ENCODE measurements at regions not wholly inside any gene's neighbourhood (a gene's known extent, or its start where the extent isn't known, plus 50 kb on each side); places are given as distances from the start of the nearest gene placed in this dataset.
A peak's percentile ranks its signal among the peaks of the same experiment; 100 is the strongest.

DNA sequence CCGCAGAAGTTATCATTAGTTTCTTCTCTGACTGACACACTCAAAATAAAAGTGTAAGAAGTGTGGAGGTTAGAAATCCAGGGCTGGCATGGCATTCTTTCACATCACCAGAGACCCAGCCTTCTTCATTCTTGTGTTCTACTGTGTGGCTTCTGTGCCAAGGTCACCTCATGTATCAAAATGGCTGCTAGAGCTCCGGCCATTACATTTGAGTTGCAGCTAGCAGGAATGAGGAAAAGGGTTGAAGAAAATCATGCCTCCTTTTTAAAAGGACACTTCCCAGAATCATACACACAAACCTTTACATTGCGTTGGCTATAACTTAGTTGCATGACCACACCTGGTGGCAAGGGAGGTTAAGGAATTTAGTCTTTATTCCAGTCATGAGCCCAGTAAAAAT, 345.6 kb upstream of the PROK2 start:
- Mint-ChIP-seq H3K4me3 (no peak overlapping the region), H3K36me3 (ENCODE audit: insufficient read depth) (no peaks in the 10 kb centered on the region), H3K9me3 (no peaks in the 10 kb centered on the region), H3K4me1 (ENCODE audit: low read depth) (peaks cover 17% of the 10 kb centered on the region), H3K27me3 (ENCODE audit: low read depth) (peaks cover 1% of the 10 kb centered on the region)
- DNase-seq (no peak), ATAC-seq (no peak)

DNA sequence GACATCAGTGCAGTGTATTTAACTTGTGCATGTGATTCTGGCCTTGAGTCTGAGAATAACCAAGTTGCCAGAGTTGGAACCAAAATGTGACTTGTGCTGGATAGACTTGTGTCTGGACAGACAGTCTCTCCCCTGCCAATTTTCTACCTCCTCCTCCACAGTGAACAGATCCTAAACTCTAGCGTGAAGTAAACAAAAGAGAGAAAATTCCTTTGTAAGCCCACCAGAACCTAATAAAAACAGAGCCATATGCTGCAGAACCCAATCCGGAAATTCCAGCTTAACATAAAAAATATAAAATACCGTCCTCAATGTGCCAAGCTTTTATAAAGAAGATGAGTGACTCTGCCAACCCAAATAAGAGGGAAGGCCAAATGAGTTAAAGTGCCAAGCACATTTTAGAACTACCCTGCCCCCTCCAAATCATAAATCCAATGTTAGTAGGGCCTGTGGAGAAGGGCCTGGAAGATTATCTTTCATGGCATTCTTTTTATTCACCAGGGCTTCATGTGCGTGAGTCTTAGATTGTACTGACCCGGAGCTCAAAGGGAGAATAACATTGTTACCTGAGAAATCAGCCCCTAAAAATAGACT, 344.6 kb upstream of the PROK2 start:
- H3K4me1 Mint-ChIP-seq (ENCODE audit: low read depth) = peaks cover 7% of the 10 kb centered on the region
- no peak overlapping the region for H3K4me3 Mint-ChIP-seq
- H3K36me3 Mint-ChIP-seq (ENCODE audit: insufficient read depth) = no peaks in the 10 kb centered on the region
- DNase-seq (no peak), ATAC-seq (no peak)
- no peaks in the 10 kb centered on the region for H3K9me3 Mint-ChIP-seq
- H3K27me3 Mint-ChIP-seq (ENCODE audit: low read depth) = peaks cover 1% of the 10 kb centered on the region

DNA sequence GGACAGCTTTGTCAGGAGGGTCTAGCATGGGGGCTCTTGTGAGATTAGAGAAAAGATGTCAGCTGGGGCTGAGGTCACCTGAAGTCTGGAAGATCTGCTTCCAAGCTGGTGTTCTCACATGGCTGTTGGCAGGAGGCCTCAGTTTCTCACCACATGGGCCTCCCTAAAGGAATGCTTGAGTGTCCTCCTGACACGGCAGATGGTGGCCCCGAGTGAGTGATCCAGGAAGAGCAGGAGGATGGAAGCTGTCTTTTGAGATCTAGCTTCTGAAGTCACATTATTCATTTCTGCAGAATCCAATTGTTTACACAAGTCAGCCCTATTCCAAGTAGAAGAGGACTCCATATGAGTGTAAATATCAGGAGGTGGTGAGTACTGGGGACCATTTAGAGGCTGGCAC, 344.0 kb upstream of the PROK2 start:
- Mint-ChIP-seq H3K27me3 (ENCODE audit: low read depth) (peaks cover 1% of the 10 kb centered on the region), H3K36me3 (ENCODE audit: insufficient read depth) (no peaks in the 10 kb centered on the region), H3K4me3 (no peak overlapping the region), H3K9me3 (no peaks in the 10 kb centered on the region), H3K4me1 (ENCODE audit: low read depth) (peaks cover 2% of the 10 kb centered on the region)
- ATAC-seq (no peak), DNase-seq (no peak)

DNA sequence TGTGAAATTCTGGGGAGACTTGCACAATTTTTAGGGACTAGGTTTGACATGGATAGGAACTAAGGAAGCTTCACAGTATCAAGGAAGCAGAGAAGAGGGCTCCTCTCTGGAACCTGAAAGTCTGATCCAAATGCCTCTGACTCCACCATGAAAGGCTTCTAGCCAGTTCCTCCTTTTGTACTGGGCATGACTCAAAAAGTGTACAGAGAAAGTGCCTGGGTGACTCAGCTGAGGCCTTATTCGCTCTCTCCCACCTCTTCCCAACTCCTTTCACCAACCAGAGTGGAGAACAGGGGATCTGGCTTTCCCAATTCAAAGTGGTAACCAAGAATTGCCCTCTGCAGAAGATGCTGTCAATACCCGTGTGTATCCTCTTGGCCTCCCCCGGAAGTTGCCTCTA, 342.9 kb upstream of the PROK2 start:
- Mint-ChIP-seq H3K36me3 (ENCODE audit: insufficient read depth) (no peaks in the 10 kb centered on the region), H3K27me3 (ENCODE audit: low read depth) (no peaks in the 10 kb centered on the region), H3K4me1 (ENCODE audit: low read depth) (no peaks in the 10 kb centered on the region), H3K4me3 (no peak overlapping the region), H3K9me3 (no peaks in the 10 kb centered on the region)
- peak in 1 of 2 donors; percentile 40 for ATAC-seq
- no peak for DNase-seq

DNA sequence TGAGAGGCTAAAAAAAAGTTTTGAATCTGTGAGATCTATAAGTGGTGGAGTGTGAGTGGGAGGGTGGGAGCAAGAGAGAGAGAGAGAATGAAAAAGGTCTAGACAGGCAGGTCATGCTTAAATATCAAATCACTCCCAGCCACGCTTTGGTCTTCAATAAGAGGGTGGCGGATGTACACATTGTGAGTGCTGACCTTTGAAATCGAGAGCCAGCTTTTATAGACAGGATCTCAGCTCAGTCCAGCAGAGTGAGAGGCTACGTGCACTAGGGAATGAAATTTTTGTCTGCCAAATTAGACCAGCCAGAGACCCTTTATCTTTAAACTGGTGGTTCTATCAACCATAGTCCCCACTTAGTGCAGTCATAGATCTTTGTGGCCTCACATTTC, 342.3 kb upstream of the PROK2 start:
- H3K9me3 Mint-ChIP-seq = no peaks in the 10 kb centered on the region
- H3K4me1 Mint-ChIP-seq (ENCODE audit: low read depth) = no peaks in the 10 kb centered on the region
- no peak overlapping the region for H3K4me3 Mint-ChIP-seq
- DNase-seq (no peak), ATAC-seq (no peak)
- H3K36me3 Mint-ChIP-seq (ENCODE audit: insufficient read depth) = no peaks in the 10 kb centered on the region
- H3K27me3 Mint-ChIP-seq (ENCODE audit: low read depth) = no peaks in the 10 kb centered on the region

DNA sequence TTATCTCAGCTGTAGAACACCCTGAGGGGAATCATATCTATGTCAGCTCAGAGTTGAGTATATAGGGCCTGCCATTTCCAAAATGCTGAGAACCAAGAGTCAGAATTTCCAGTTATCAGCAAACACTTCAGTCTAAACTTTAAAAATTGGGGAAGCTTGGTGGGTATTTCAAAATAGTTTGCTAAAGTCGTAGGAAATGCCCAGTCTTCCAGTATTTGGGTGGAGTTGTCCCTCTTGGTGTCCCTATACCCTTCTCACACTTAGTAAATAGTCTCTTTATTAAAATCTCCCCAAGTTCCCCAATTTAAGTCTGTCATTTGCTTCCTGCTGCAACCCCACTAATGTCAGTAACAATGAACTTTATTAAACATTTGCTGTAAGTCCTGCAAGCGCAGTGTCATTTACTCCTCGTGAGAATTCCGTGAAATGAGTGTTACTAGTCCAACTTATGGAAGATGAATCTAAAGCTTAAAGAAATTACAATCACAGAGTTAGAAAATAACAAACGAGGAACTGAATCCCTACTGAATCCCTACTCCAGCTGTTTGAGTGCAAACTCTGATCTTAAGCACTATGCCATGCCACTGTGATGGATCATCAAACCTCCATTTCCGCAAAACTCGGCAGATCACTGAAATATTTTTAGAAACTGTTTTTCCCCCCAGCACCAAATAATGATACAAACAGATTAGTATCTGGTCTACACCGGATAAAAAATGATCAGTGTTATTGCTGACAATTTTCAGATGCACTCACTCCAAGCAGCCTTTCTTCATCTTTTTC, 341.7 kb upstream of the PROK2 start:
- DNase-seq = no peak
- no peak overlapping the region for H3K4me3 Mint-ChIP-seq
- H3K36me3 Mint-ChIP-seq (ENCODE audit: insufficient read depth) = no peaks in the 10 kb centered on the region
- ATAC-seq = no peak
- H3K27me3 Mint-ChIP-seq (ENCODE audit: low read depth) = no peaks in the 10 kb centered on the region
- no peaks in the 10 kb centered on the region for H3K9me3 Mint-ChIP-seq
- H3K4me1 Mint-ChIP-seq (ENCODE audit: low read depth) = no peaks in the 10 kb centered on the region

DNA sequence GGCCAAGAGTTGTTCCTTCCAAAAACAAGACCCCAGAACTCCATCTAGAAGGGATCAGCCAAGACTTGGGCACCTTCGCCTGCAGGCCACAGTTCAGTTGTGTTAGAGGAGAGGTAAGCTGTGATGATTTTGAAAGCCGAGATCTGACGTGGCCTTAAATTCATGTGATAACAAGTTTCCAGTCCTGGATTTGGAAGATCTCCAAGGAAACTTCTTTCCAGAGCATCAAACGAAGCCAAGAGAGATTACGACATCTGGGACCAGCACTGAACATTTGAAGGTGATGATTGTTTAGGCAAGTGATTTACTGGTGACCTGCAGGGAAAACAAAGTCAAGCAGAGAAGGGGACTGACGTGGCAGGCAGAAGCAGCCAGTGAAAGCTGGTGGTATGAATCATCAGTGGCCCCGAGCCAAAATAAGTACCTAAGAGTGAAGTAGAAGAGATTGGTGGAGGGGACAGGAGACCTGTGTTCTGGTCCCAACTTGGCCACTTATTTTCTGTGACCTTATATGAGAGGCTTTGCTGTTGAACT, 339.0 kb upstream of the PROK2 start:
- DNase-seq (no peak), ATAC-seq (peak in 1 of 2 donors; percentile 50)
- Mint-ChIP-seq H3K36me3 (ENCODE audit: insufficient read depth) (no peaks in the 10 kb centered on the region), H3K9me3 (no peaks in the 10 kb centered on the region), H3K27me3 (ENCODE audit: low read depth) (peaks cover 3% of the 10 kb centered on the region), H3K4me3 (no peak overlapping the region), H3K4me1 (ENCODE audit: low read depth) (no peaks in the 10 kb centered on the region)

DNA sequence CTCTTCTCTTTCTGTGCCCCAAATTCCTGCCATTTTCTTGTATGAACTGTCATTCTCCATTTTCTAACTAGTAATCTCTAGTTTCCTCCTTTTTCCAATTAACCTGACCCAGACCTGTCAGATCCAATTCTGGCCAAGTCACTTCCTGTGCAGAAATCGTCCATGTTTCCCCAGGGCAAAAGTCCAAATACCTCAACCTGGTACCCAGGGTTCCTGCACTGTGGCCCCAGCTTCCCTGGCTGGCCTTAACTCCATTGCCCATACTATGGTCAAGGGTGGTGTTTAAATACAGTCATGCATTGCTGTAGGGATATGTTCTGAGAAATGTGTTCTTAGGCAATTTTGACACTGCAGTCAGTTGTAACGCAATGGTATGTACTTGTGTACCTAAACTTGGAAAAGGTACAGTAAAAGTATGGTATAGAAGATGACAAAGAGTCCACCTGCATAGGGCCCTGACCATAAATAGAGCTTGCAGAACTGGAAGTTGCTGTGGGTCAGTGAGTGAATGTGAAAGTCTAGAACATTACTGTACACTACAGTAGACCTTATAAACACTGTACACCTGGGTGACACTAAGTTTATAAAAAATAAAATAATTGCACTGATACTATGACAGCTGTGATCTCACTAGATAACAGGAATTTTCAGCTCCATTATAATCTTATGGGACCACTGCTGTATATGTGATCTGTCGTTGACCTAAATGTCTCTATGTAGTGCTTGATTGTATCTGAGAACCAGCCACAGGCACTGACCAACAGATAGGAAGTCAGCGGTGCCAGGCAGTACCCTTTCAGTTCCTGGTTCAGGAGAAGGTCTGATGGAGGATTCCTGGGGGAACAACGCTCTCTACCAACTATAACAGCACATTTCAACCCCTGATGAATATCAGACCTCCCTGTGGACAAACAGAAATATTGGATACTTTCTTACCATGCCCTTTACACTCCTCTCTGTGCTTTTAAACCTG, 336.1 kb upstream of the PROK2 start:
- Mint-ChIP-seq H3K36me3 (ENCODE audit: insufficient read depth) (no peaks in the 10 kb centered on the region), H3K27me3 (ENCODE audit: low read depth) (peaks cover 3% of the 10 kb centered on the region), H3K9me3 (no peaks in the 10 kb centered on the region), H3K4me1 (ENCODE audit: low read depth) (no peaks in the 10 kb centered on the region), H3K4me3 (no peak overlapping the region)
- no peak for DNase-seq
- no peak for ATAC-seq

DNA sequence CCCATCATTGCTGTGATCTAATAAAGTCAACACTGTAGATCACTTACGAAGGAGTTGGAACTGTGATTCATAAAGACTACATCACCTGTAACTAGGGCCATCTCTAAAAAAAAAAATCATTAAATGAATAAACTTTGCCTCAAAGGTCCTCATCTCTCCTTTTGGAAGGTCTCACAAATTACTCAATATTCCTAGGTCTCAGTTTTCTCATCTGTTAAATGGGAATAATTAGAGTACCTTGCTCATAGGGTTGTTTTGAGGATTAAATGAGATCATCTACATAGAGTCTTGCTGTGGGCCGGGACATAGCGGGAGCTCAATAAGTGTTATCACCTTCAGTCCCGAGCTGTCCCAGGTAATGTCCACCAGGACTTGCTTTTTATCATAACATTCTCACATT, 335.1 kb upstream of the PROK2 start:
- H3K27me3 Mint-ChIP-seq (ENCODE audit: low read depth) = peaks cover 3% of the 10 kb centered on the region
- DNase-seq (no peak), ATAC-seq (no peak)
- no peaks in the 10 kb centered on the region for H3K4me1 Mint-ChIP-seq (ENCODE audit: low read depth)
- H3K36me3 Mint-ChIP-seq (ENCODE audit: insufficient read depth) = no peaks in the 10 kb centered on the region
- H3K4me3 Mint-ChIP-seq = no peak overlapping the region
- H3K9me3 Mint-ChIP-seq = no peaks in the 10 kb centered on the region

DNA sequence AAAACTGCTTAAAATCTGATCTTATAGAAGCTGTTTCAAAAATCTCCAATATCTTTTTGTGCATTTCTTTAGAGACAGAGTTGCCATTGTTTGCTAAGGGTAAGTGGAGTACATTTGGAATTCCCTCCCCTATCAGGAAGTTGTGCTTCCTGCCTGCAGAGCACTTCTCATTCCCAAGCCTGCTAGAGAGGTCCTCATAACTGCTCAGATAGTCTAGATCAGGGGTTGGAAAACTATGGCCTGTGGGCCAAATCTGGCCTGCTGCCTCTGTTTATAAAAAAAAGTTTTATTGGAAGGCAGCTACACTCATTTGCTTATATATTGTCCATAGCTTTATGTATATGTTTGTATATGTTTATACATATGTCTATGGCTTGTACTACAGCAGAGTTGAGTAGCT, 333.7 kb upstream of the PROK2 start:
- H3K27me3 Mint-ChIP-seq (ENCODE audit: low read depth) = peaks cover 3% of the 10 kb centered on the region
- H3K4me3 Mint-ChIP-seq = no peak overlapping the region
- no peaks in the 10 kb centered on the region for H3K4me1 Mint-ChIP-seq (ENCODE audit: low read depth)
- no peaks in the 10 kb centered on the region for H3K9me3 Mint-ChIP-seq
- DNase-seq (no peak), ATAC-seq (no peak)
- H3K36me3 Mint-ChIP-seq (ENCODE audit: insufficient read depth) = no peaks in the 10 kb centered on the region

DNA sequence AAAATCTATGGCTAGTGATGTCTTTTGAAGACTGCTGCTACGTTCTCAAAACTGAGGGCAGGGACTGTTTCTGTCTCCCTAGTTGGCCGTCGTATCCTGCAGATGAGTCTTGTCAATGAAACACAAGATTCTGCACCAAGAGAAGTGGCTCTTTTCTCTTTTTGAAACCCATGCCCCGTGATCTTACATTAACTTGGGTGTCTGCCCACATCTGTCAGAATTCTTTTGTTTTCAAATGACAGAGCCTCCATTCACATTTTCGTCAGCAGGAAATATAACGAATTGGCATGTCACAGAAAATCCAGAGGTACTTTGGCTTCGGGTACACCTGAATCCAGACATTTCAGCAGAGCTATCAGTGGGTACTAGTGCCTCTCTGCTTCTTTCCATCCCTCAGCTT, 331.3 kb upstream of the PROK2 start:
- Mint-ChIP-seq H3K36me3 (ENCODE audit: insufficient read depth) (no peaks in the 10 kb centered on the region), H3K4me1 (ENCODE audit: low read depth) (no peaks in the 10 kb centered on the region), H3K27me3 (ENCODE audit: low read depth) (peaks cover 3% of the 10 kb centered on the region), H3K4me3 (no peak overlapping the region), H3K9me3 (no peaks in the 10 kb centered on the region)
- DNase-seq (no peak), ATAC-seq (no peak)

DNA sequence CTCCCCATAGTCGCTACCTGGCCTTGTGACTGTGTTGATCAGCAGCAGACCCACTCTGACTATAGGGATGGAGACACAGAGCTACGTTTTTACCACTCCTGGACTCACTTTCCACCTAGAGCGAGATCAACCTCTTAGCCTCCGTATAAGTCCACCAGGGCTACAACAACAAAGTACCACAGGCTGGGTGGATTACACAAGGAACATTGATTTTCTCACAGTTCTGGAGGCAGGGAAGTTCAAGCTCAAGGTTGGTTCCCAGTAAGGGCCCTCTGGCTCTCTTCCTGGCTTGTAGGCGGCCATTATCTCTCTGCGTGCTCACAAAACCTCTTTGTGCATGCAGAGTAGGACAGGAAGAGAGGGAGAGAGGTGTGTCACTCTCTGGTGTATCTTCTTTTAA, 330.4 kb upstream of the PROK2 start:
- DNase-seq (no peak), ATAC-seq (no peak)
- Mint-ChIP-seq H3K4me1 (ENCODE audit: low read depth) (no peaks in the 10 kb centered on the region), H3K27me3 (ENCODE audit: low read depth) (no peaks in the 10 kb centered on the region), H3K9me3 (no peaks in the 10 kb centered on the region), H3K4me3 (no peak overlapping the region), H3K36me3 (ENCODE audit: insufficient read depth) (no peaks in the 10 kb centered on the region)

DNA sequence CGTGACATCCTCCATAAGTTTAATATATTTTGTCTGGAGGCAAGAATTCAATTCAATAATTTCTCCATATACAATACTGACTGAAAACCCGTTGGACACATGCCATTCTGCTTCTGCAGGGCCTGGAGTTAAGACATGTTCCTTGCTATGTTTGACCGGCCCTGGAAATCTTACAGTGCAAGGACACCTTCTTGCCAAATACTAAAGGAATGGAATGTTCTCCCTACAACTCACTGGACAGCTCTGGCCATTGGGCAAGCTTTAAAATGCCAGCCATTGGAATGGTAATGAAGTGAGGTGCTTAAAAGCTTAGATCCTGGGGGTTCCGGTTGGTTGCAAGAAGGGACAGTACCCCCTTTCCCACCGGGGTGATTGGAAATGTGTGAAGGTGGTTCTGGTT, 329.8 kb upstream of the PROK2 start:
- DNase-seq (no peak), ATAC-seq (no peak)
- Mint-ChIP-seq H3K36me3 (ENCODE audit: insufficient read depth) (no peaks in the 10 kb centered on the region), H3K9me3 (no peaks in the 10 kb centered on the region), H3K4me3 (no peak overlapping the region), H3K4me1 (ENCODE audit: low read depth) (no peaks in the 10 kb centered on the region), H3K27me3 (ENCODE audit: low read depth) (no peaks in the 10 kb centered on the region)

DNA sequence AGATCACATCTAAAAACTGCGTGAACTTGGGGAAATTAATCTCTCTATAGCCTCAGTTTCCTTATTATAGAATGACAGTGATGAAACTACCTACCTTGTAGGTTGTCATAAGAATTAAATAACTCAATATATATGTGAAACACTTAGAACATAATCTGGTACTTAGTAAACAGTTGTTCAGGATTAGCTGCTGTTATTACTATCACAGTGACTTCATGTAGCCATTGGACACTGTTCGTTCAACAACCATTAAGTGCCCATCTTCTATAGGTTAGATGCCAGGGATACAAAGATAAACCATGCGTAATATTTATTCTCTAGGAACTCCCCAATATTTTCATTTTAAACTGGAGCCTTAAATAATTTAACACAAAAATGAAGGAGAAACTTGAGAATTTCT, 329.0 kb upstream of the PROK2 start:
- Mint-ChIP-seq H3K9me3 (no peaks in the 10 kb centered on the region), H3K4me1 (ENCODE audit: low read depth) (no peaks in the 10 kb centered on the region), H3K36me3 (ENCODE audit: insufficient read depth) (no peaks in the 10 kb centered on the region), H3K4me3 (no peak overlapping the region), H3K27me3 (ENCODE audit: low read depth) (peaks cover 2% of the 10 kb centered on the region)
- no peak for DNase-seq
- ATAC-seq = no peak

All from activated T-cell treated with anti-CD3 and anti-CD28 coated beads, Interleukin-2, amount 50 U/mL, for 4 hours (primary cell).